ENCODE measurements at regions not wholly inside any gene's neighbourhood (a gene's known extent, or its start where the extent isn't known, plus 50 kb on each side); places are given as distances from the start of the nearest gene placed in this dataset.

DNA sequence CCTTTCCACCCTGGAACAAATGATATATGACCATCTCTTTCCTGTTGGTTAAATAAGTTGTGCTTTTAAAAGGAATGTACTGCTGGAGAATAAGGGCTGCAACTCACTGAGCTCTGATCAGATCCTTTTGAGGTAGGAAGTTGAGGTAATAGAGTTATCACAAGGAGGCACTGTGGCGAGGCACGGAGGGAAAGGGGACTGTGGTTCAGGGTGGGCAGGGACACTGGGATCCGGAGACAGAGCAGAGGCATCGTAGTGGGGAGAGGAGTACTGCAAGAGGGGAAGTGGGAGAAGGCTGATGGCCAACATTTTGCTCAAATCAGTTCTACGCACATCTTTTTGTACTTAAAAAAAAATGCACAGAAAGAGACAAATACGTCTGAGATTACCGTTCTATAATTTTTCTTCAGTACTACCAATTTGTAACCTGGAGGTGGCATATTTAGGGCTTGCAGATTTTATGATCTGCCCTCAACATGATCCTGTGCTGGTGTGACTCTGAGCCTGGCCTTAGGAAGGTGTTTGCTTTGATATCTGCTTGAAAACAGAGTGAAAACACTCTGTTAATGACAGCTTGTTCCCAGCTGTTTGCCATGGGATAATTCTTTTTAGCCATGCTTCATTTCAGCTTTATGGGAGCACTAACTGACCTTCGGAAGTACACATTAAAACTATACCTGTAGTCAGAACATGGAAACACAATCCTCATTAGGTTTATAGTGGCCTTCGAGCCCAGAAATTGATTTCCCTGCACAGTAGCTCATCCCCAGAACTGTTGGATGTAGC lies 168.1 kb downstream of the KCNE4 start:
- H3K4me3 ChIP-seq (ENCODE audit: low read depth, low read length) = no peak overlapping the region
- TF ChIP-seq, protein P1, sequence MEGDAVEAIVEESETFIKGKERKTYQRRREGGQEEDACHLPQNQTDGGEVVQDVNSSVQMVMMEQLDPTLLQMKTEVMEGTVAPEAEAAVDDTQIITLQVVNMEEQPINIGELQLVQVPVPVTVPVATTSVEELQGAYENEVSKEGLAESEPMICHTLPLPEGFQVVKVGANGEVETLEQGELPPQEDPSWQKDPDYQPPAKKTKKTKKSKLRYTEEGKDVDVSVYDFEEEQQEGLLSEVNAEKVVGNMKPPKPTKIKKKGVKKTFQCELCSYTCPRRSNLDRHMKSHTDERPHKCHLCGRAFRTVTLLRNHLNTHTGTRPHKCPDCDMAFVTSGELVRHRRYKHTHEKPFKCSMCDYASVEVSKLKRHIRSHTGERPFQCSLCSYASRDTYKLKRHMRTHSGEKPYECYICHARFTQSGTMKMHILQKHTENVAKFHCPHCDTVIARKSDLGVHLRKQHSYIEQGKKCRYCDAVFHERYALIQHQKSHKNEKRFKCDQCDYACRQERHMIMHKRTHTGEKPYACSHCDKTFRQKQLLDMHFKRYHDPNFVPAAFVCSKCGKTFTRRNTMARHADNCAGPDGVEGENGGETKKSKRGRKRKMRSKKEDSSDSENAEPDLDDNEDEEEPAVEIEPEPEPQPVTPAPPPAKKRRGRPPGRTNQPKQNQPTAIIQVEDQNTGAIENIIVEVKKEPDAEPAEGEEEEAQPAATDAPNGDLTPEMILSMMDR (IDR thresholded peaks at IDR 0.05; ENCODE audit: low read depth, low read length) = no peak
- in situ Hi-C loops (cut with HindIII; ENCODE audit: low sequenced_read_pairs) = no loop called here
- DNase-seq (ENCODE audit: low read depth, low spot score) = no peak

DNA sequence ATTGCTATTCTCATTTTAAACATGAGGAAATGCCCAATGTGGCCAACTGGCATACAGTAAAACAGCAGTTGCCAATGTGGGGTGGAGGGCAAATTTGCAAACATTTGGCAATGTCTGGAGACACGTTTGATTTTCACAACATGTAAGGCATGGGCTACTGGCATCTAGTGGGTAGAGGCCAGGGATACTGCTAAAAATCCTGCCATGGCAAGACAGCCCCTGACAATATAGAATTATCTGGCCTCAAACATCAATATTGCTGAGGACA lies 168.6 kb downstream of the KCNE4 start:
- no peak overlapping the region for H3K4me3 ChIP-seq (ENCODE audit: low read depth, low read length)
- in situ Hi-C loops (cut with HindIII; ENCODE audit: low sequenced_read_pairs) = no loop called here
- TF ChIP-seq, protein P1 (IDR thresholded peaks at IDR 0.05; ENCODE audit: low read depth, low read length) = no peak
- no peak for DNase-seq (ENCODE audit: low read depth, low spot score)

DNA sequence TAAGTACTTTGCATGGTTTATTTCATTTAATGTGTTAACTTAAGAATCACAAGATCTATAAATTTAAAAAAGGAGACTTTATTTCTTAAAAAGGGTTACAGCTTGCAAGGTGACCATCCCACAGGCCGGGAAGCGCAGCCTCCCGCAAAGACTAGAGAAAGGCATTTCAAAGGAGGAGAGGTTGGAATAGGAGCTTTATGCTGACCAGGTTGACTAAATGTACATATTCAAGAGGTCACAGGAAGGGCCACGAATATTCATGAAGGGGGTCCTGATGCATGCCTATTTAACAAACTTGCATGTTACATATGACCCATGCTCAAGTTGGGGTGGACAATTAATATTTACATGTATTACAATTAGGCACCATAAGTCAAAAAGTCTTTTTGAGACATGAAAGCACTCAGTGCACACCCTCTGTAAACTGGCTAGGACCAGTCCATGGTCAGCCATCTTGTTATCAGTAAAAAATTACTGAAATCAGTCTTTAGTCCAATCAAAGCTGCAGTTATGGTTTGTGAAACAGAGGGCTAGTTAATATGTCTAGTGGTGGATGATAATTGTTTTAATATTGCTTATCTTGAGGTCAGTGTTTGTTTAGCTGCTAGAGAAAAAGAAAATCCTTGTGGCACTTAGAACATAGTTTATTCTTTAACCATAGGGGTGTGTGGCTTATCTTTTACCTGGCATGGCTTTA lies 169.3 kb downstream of the KCNE4 start:
- TF ChIP-seq, protein P1 (IDR thresholded peaks at IDR 0.05; ENCODE audit: low read depth, low read length) = no peak
- no peak overlapping the region for H3K4me3 ChIP-seq (ENCODE audit: low read depth, low read length)
- in situ Hi-C loops (cut with HindIII; ENCODE audit: low sequenced_read_pairs) = no loop called here
- no peak for DNase-seq (ENCODE audit: low read depth, low spot score)

DNA sequence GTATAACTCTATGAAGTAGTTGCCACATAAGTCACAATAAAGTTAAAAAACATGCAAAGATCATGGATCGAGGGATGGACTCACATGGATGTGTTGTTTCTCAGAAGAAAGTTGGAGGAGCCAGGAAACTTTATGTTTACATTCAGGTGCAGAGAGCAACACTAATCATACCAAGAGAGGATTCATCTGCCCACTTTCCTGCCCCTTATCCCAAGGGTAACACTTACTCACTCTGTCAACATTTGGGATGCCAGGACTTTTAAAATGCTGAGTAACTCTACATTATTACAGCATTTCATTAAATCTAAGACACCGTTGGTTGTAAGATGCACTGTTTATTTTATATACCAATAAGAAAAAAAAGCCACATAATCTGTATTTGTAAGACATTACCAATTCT lies 170.4 kb downstream of the KCNE4 start:
- no peak overlapping the region for H3K4me3 ChIP-seq (ENCODE audit: low read depth, low read length)
- TF ChIP-seq, protein P1 (IDR thresholded peaks at IDR 0.05; ENCODE audit: low read depth, low read length) = no peak
- in situ Hi-C loops (cut with HindIII; ENCODE audit: low sequenced_read_pairs) = no loop called here
- DNase-seq (ENCODE audit: low read depth, low spot score) = peak; percentile 41

DNA sequence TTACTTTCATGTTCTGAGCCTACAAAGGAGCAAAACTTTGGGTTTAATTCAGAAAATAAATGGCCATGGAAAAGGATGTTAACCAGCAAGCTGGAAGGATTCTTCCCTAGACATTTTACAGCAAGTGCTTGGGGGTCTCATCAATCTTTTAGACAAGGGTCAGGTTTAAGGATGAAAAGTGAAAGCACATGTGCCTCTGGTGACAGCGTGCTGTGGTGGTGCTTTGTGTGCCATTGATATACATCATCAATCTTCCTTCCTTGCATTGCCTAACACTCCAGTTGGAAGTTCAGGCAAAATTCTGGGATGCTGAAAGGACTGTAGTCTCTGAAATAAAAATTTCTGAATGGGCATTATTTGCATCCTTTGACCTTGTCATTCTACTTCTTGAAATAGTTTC lies 171.2 kb downstream of the KCNE4 start:
- no peak for DNase-seq (ENCODE audit: low read depth, low spot score)
- in situ Hi-C loops (cut with HindIII; ENCODE audit: low sequenced_read_pairs) = no loop called here
- no peak overlapping the region for H3K4me3 ChIP-seq (ENCODE audit: low read depth, low read length)
- TF ChIP-seq, protein P1 (IDR thresholded peaks at IDR 0.05; ENCODE audit: low read depth, low read length) = no peak

DNA sequence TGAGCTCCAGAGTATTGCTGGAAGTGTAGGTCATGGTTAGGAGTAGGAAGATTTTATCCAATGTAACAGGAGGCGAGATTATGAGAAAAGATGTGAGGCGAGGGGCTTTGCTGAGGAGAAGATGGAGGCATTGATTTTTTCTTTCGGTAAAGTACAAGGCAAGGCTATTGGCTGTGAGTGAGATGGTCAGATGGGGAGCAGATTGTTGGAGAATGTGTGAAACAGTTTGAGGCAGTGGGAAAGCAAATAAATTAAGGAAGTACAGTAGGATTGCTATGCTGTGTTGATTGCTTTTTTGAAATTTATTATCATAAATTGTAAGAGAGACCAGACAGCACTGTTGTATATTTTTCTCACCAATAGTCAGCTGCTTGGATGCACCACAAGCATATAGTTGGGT lies 173.3 kb downstream of the KCNE4 start:
- TF ChIP-seq, protein P1 (IDR thresholded peaks at IDR 0.05; ENCODE audit: low read depth, low read length) = no peak
- in situ Hi-C loops (cut with HindIII; ENCODE audit: low sequenced_read_pairs) = no loop called here
- DNase-seq (ENCODE audit: low read depth, low spot score) = no peak
- H3K4me3 ChIP-seq (ENCODE audit: low read depth, low read length) = no peak overlapping the region
